NOMO-1 treated with dmso at 0.1 percent for 144 hours (cell line): ENCODE measurements at regions not wholly inside any gene's neighbourhood (a gene's known extent, or its start where the extent isn't known, plus 50 kb on each side); places are given as distances from the start of the nearest gene placed in this dataset.

Experiments
- DNase-seq: peaks from one replicate; lab custom pipeline; 2025; ENCODE audit not compliant: unreplicated experiment; lab: John Stamatoyannopoulos, UW

DNA sequence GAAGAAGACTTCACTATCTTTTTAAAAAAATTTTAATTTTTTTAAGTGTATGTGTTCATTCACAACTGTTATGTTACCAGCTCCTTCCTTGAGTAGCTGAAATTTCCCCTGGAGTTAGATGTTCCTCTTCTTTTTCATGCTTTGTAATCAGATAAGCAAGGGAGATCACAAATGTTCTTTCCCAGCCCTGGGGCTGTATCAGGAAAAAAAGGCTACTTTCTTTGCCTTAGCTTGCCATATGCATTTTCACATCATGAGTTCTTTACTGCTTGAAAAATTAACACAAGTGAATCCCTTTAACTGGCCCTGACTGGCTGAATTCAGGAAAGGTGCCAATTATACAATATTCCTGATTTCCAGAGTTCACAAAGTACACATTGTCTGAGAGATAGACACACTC lies 353.2 kb upstream of the ATP11B start:
- DNase-seq, result no peak

DNA sequence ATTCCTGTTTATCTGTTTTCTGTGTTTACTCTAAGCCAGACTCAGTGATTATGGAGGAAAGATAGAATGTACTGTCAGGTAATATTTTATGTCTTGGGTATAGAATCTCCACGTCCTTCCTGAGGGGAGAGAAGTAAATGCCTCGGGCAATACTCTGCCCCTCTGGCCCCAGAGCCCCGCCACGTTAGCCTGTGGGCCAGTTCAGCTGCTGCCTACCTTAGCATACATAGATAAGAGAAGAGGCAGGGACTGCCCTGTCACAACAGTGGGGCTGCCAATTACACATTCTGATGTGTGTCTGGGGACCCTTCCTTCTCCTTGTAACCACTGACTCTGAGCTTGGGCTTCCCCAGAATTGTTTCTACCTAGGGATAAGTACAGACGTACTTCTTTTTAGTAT lies 347.7 kb upstream of the ATP11B start:
- DNase-seq, result no peak

DNA sequence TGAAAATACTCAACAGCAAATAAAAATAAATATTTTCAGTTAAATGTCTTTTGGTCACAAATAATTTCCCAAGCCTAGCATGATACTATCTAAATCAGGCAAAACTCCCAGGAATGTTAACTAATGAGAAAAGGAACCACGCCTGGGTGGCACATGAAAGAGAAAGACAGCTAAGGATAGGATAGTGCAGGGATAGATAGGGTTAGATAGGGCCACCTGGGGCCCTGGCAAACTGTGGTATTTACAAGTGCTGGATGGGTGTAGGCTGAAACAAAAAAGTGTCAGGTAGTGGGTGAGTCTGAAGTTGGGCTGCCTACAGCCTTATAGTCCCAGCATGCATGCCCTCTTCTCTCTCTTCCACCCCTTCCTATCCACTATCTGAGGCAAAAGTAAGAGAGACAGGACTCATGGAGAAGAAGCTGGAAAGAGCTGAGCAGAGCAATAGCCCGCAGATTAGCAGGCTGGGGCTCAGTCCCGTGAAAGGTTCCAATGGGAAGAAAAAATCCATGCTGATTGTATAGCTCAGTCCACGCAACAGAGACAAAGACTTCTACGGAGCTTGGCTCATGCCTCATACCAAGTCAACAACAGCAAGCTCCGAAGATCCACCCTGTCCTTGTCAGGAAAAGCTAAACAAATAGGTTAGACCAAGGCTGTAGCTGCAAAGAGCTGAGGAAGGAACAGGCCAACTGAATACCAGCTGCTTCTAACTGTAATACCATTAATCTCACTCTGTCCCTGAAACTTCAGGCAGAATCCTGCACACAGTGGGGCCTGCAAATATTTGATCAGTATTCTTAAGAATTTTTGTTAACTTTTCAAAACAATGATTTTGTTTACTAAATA lies 342.1 kb upstream of the ATP11B start:
- DNase-seq, result no peak

DNA sequence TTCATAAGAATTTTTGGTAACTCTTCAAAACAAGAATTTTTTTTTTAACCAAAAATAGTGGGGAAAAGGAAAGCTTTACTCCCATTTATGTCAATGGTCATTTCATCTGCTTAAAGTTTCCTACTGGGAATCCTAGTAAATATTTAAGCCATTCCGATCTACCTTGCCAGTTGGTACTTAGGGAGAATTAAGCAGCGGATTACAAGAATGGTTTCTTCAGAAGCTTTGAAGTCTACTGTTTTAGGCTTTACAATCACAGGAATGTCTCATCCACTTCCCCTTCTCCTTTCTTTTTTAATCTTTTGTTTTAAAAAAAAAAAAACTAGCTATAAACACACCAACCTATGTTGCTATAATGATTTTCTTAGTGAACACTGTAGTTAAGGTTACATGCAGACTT lies 341.4 kb upstream of the ATP11B start:
- no peak for DNase-seq

DNA sequence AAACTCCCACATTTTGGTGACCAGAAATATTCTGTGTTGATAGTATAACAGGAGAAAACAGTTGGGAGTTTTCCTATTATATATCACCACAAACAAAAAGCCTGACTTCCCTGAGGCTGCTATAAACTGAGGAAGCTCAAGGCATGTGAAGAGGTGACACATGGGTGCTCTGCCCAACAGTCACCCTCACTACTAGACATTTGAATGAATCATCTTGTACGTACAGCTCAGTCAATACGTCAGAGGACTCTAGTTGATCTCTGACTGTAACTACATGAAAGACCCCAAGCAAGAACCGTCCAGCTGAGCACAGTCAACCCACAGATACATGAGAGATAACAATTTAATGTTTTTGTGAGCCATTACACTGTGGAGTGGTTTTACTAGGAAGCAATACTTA lies 338.3 kb upstream of the ATP11B start:
- no peak for DNase-seq

DNA sequence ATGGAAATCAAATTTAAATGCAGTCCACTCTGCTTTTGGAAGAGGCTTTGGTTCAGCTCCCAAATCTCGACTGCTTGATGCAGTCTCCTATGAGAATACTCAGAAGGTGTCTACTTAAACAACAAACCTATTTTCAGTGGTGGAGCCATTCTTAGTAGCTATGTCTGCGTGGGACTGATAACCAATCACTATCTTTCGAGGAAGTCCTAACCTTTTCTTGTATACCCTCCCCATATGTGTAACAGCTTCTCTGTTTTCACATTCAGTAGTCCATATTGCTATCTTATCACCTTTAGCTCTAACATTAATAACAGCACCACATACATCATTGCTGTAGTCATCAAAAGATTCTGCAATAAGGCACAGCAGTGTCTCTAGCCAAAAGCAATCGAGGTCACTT lies 333.0 kb upstream of the ATP11B start:
- no peak for DNase-seq

DNA sequence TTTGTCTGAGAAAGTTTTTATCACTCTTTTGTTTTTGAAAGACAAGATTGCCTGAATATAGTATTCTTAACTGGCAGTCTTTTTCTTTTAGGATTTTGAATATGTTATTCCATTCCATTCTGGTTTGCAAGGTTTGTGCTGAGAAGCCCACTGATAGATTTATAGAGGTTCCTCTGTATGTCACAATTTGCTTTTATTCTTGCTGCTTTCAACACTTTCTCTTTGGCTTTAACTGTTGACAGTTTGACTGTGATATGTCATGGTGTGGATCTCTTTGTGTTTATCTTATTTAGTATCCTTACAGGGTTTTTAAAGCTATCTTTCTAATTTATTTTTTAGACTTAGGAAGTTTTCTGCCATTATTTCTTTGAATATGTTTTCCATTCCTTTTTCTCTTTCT lies 331.2 kb upstream of the ATP11B start:
- DNase-seq, result no peak

DNA sequence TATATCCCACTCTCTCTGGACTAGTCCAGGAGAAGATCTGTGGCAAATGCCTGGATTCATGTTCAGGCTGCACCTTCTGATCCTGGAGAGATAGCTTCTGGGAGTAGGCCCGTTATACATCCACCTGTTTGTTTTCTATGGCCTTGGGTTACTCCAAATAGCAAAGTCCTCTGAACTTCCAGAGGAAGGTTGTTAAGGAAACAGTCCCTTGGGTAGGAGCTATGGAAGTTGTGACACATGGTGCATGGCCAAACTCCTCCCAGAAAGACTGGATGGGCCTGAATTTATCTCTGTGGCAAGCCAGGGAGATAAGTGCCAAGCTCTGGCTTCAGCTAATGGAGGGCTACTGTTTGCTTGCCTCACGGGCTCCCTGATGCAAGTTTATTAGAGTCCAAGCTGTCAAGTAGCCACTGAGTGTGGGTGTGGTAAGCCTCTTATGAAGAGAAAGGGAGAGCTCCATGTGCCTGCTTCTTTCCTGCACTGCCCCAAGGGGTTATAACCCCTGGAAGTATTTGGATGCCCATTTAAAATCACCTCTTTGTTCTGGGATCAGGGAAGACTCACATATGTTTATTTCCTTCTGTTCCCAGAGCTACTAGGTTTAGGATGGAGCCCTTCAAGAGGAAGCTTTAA lies 328.7 kb upstream of the ATP11B start:
- DNase-seq, result no peak

DNA sequence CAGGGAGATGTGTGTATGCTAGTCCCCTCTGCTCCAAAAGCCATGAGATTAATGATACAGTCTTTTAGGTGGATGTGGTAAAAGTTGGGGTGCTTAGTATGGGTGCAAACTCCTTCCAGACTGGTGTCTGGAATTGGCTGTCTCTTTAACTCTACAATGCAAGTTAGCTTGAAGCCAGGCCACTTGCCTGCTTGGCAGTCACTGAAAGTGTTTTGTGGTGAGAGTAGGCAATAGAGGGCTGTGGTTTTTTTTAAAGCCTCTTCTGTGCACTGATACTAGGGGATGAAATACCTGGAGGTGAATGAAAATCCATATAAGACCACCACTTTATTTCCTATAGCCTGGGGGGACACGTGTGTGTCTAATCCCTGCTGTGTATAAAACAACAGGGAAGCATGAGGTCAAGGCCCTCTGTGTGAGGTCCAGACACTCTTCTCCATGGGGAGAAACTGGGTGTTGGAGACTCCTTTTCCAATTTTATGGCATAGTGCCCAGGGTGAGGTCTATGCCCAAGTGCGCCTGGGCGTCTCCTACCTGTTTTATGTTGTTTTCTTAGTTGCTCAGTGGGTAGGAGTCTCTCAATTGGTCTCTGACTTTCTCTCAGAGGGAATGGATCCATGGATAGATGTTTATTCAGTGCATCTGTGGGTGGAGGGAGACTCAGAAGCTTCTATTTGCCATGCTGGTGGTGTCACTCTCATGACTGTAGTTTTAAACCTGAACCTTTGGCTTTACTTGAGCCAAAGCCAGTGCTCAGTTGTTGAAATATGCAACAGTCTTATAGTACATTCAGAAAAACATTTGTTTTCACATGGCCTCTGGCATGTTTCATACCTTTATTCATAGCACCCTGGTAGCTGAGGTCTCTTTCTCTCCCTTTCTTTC lies 327.8 kb upstream of the ATP11B start:
- no peak for DNase-seq

DNA sequence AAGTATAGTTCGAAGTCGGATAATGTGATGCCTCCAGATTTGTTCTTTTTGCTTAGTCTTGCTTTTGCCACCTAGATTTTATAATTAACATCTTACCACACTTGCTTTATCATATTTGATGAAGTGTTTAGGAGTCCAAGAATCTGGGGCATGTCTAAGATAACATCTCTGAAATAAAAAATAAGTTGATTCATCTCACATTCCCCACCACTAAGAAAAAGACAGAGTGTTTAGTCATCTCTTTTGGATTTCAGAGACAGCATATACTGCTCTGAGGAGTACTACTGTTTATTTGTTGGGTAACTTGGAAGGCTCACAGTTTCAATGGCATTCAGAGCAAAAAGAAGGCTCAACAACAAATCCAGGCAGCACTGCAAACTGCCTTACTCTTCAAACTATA lies 324.2 kb upstream of the ATP11B start:
- no peak for DNase-seq

DNA sequence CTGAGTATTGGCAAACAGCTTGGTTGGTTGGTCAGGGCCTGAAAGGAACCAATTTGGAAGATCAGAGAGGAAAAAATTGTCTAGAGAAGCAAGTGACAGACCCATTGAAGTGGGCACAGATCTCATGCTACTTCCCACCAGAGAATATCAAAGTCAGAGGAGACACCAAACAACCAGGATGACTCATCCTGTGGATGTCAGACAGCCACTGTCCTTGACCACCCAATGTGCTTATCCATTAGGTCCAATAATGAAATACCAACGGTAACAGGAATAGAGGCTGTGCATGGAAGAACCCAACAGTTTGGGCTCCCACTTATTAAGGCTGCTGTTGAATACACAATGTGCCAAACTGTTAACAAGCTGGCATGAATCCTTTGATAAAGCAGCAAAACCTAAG lies 323.1 kb upstream of the ATP11B start:
- no peak for DNase-seq

DNA sequence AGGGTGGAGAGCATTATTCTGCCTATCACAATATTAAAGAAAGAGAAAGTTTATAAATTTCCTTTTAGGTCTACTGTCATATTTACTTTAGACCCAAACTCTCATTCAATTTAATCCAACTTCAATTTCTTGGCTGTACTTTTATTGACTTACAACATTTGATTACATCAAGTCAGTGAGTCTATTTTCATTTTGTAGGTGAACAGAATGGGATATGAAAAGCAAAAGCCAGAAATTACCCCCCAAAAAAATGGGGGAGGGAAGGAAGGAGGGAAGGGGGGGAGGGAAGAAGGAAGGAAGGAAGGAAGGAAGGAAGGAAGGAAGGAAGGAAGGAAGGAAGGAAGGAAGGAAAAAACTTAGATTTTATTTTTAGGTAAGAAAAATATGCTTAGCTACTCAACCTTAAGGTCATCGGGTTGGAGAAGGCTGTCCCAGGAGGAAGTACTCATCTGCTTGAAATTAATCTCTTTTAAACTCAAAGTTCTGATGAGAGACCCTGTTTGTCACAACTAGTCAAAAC lies 320.1 kb upstream of the ATP11B start:
- no peak for DNase-seq

DNA sequence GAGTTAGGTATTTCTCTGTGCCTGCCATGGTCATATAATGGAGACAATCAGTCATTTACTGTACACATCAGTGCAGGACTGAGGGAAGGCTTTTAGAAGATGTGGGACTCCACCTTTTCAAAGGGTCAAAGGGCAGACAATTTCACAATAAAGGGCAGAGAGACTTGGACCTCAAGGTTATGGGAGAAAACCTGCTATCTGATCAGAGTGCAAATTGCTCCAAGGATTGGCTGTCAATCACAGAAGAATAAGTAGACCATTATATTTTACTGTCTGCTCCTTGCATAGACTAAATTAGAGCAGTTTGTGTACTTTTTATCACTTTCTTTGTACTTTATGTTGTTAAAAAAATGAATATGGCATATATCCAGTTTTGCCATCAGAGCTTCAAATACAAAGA lies 314.9 kb upstream of the ATP11B start:
- no peak for DNase-seq

DNA sequence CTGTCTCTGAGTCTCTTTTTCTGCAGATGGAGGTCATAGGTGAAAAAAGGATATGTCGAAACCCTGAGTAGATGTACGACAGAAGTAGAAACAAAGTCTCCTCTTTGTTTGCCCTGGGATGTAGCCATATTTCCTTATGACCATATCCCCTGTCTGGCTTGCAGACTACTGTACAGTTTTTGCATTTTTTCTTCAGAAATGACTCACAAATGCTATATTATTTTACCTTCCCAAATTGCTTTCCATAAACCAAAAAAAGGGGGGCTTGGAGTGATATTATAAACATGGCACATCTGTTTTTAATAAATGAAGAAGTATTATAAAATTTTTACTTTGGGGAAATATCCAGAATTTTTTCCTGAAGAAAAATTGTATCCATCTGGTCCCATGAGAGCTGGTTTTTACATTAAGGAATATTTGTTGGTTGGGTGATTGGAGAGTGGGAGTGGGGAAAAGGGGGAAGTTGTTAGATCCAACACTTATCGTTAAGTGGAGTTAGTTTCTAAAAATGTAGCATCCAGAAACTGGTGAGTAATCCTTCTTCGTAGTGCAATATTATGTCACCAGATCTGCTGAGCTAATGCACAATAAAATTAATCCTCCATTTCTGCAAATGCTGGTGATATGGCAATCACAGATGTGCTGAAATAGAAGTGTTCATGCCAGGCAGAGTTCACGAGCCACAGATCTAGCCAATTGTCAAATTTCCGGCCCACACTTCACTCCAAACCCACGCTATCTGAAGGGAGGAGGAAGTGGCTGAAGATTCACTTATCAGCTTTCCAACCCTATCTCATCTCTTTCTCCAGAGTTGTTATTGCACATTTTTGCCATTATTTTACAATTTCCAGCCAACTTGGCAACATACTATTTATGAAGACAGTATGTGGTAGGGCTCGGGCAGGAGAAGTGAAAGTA lies 313.6 kb upstream of the ATP11B start:
- no peak for DNase-seq

DNA sequence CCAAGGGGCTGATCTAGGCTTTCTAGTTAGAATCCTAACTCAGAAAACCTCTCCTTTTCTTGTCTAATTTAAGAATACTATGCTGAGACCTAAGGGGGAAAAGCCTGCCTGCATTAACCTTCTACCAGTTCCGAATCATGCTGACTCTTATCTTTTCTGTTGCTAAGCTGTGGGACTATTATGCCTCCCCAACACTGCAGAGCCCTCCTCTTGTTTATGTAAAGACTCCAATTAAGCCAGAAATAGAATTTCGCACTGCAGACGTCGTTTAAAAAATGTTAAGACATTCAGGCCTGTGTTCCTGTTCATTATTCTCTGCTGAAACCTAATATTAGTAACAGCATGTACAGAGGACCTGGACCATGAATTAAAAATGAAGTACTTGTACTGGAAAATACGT lies 310.6 kb upstream of the ATP11B start:
- no peak for DNase-seq

DNA sequence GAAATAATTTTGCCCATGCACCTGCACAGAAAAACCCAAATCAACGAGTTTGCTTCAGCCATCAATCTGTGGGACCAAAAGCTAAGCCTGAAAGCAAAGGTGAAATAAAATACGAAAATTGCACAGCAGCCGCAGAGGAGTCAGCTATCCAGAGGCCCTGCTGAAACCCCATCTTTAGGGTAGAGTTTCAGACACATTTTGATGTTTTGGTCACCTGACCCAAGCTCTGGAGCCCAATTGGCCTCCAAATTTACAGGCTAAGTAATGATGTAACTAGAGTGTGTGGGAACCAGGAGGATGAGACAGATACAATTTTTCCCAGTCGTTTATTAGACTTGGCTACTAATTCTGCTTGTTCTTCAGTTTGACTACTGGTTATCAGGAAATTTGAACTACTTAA lies 308.6 kb upstream of the ATP11B start:
- DNase-seq, result no peak

DNA sequence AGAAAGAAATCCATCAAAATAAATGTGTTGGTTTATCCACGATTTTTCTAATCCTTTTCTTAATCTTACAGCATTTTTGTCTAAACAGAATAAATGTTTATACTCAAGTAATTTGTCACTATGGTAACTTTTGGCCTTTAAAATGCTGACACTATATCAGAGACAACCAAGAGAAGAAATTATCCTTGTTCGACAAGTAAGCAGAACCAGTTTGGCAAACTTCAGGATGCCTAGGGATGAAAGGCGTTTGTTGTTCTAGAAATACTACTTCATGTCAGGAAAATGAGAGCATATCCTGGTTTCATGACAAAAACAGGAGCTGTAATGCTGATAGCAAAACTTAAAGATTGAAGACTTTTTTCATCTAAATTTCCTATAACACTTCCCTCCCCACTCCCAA lies 308.0 kb upstream of the ATP11B start:
- DNase-seq, result no peak

DNA sequence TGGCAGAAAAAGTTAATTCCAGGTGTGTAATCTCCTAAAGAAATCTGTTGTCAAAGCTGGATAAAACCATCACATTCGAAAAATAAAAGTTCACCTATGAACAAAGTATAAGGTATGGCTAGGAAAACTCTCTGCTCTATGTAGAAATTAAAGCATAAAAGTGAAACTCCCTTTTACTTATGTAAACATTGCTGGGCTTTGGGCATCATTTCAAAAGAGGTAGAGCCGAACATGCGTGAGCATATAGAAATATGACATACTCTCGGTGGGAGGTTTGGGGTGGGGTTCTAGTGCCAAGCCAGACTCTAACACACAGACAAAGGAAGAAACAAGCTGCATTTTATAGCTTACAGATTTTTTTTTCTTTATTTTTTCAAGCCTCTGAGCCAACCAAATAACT lies 306.8 kb upstream of the ATP11B start:
- DNase-seq, result no peak

DNA sequence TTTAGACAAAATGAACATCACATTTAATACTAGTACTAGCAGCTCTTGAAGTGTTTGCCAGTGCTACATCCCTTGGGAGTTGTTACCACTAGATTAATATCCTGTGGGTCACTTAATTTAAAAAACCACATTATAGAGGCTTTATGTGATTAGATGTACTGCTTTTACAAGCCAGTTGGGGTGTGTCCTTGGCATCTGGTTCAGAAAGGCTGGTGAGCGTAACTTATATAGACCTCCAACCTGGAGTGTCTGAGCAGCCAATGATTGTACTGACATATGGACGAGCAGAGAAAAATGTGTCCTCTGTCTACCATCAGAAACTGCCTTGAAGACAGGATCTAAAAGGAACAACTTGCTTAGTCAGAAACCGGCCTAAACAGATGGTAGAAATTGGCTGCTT lies 306.2 kb upstream of the ATP11B start:
- no peak for DNase-seq

DNA sequence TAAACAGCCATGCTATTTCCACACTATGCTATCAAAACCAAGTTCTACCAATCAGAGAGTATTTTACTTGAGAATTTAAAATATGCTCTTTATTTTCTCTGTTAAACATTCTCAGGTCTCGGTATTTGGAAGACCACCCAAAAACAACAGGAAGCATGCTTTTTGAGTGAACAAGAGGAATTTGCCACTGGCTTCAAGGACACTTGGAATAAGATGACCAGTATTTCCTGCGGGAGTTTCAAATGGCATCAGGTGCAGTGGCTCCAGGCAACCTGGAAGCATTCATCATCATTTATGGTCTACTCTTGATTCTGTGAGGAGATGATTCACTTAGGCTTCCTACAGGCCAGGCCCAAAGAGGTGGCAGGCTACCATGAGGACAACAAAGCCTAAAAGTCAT lies 305.7 kb upstream of the ATP11B start:
- DNase-seq, result no peak
